Type B pancreatic cell (in vitro differentiated cells): ENCODE measurements at regions not wholly inside any gene's neighbourhood (a gene's known extent, or its start where the extent isn't known, plus 50 kb on each side); places are given as distances from the start of the nearest gene placed in this dataset.

Experiments
- DNase-seq: peaks from one replicate; pipeline ENCODE4 v3.0.0; 2021; ENCODE audit warnings: mixed read lengths; ENCODE audit not compliant: unreplicated experiment; ENCODE audit errors: extremely low spot score
- H3K27ac Mint-ChIP-seq: 2 replicates; pipeline ENCODE4 v1.8.0; 2021; ENCODE audit warnings: mild to moderate bottlenecking, mixed read lengths
- H3K27me3 Mint-ChIP-seq: 2 replicates; pipeline ENCODE4 v1.8.0; 2021; ENCODE audit warnings: mixed read lengths
- H3K36me3 Mint-ChIP-seq: 2 replicates; pipeline ENCODE4 v1.8.0; 2021; ENCODE audit warnings: mixed read lengths
- H3K4me1 Mint-ChIP-seq: one replicate; pipeline ENCODE4 v1.8.0; 2021; ENCODE audit warnings: mixed read lengths; ENCODE audit not compliant: unreplicated experiment
- H3K4me3 Mint-ChIP-seq: 2 replicates; pipeline ENCODE4 v1.8.0; 2021; ENCODE audit warnings: mild to moderate bottlenecking, mixed read lengths
- H3K9me3 Mint-ChIP-seq: 2 replicates; pipeline ENCODE4 v1.8.0; 2021; ENCODE audit warnings: mixed read lengths
- CTCF ChIP-seq: fragments of 200-600 bp; sonication (generic); conservative IDR thresholded peaks from 2 replicates; pipeline ENCODE4 v1.5.0; 2021; ENCODE audit warnings: antibody characterized with exemption, mild to moderate bottlenecking

GRCh38 chr17:72222661-72223380 lies 102.0 kb downstream of the SOX9 start:
- H3K27ac Mint-ChIP-seq, result no peak overlapping the region
- no peak for DNase-seq
- H3K36me3 Mint-ChIP-seq, result no peaks in the 10 kb centered on the region
- no peaks in the 10 kb centered on the region for H3K9me3 Mint-ChIP-seq
- H3K4me1 Mint-ChIP-seq, result peaks cover 10% of the 10 kb centered on the region
- peaks cover 49% of the 10 kb centered on the region for H3K27me3 Mint-ChIP-seq
- H3K4me3 Mint-ChIP-seq, result no peak overlapping the region
- no peak for TF ChIP-seq CTCF

- Mint-ChIP-seq H3K27ac (no peak overlapping the region), H3K4me1 (peaks cover 10% of the 10 kb centered on the region), H3K4me3 (no peak overlapping the region), H3K27me3 (peaks cover 38% of the 10 kb centered on the region), H3K9me3 (no peaks in the 10 kb centered on the region), H3K36me3 (no peaks in the 10 kb centered on the region)
- DNase-seq, result no peak
- TF ChIP-seq CTCF, result no peak
Observed at GRCh38 chr17:72223866-72224291, 103.1 kb downstream of the SOX9 start.

- H3K4me1 Mint-ChIP-seq, result no peaks in the 10 kb centered on the region
Observed at GRCh38 chr17:72226322-72226721, 105.5 kb downstream of the SOX9 start.

GRCh38 chr17:72233986-72234385 lies 113.2 kb downstream of the SOX9 start:
- Mint-ChIP-seq H3K36me3 (no peaks in the 10 kb centered on the region), H3K27me3 (peaks cover 9% of the 10 kb centered on the region), H3K4me1 (peaks cover 48% of the 10 kb centered on the region), H3K27ac (no peak overlapping the region), H3K9me3 (peaks cover 4% of the 10 kb centered on the region), H3K4me3 (no peak overlapping the region)
- TF ChIP-seq CTCF, result no peak
- no peak for DNase-seq

More at GRCh38 chr17:72226322-72226721, 105.5 kb downstream of the SOX9 start:
- no peak overlapping the region for H3K27ac Mint-ChIP-seq
- H3K36me3 Mint-ChIP-seq, result no peaks in the 10 kb centered on the region
- H3K9me3 Mint-ChIP-seq, result no peaks in the 10 kb centered on the region
- H3K4me3 Mint-ChIP-seq, result no peak overlapping the region
- no peak for DNase-seq
- peaks cover 19% of the 10 kb centered on the region for H3K27me3 Mint-ChIP-seq
- no peak for TF ChIP-seq CTCF

- peaks cover 13% of the 10 kb centered on the region for H3K27me3 Mint-ChIP-seq
- peaks cover 4% of the 10 kb centered on the region for H3K9me3 Mint-ChIP-seq
- H3K4me1 Mint-ChIP-seq, result peaks cover 48% of the 10 kb centered on the region
- no peak overlapping the region for H3K27ac Mint-ChIP-seq
- DNase-seq, result no peak
- no peak for TF ChIP-seq CTCF
- no peaks in the 10 kb centered on the region for H3K36me3 Mint-ChIP-seq
- H3K4me3 Mint-ChIP-seq, result peak overlapping the region; percentile 32
Observed at GRCh38 chr17:72234985-72235384, 114.2 kb downstream of the SOX9 start.
